HepG2 (cell line): ENCODE measurements at regions not wholly inside any gene's neighbourhood (a gene's known extent, or its start where the extent isn't known, plus 50 kb on each side); places are given as distances from the start of the nearest gene placed in this dataset.

Source experiments
- CTCF ChIP-seq: sonication (generic); formaldehyde crosslinking; IDR thresholded peaks from 2 replicates; pipeline ENCODE4 v1.5.0; 2020; ENCODE audit warnings: mild to moderate bottlenecking, missing genetic modification reagents, moderate library complexity
- MEIS1 ChIP-seq: sonication (generic); formaldehyde crosslinking; IDR thresholded peaks from 2 replicates; pipeline ENCODE4 v1.9.0; 2021; ENCODE audit warnings: mild to moderate bottlenecking, missing genetic modification reagents, moderate library complexity, borderline replicate concordance
- POLR2A ChIP-seq, 2 experiments: IDR thresholded peaks; 2 replicates each; pipeline ENCODE4 v1.6.1; 2011; ENCODE audit warnings: low read depth in 2 of 2, low read length in 2 of 2, mild to moderate bottlenecking in 1 of 2, moderate library complexity in 1 of 2; ENCODE audit not compliant: insufficient read depth in 1 of 2
- SP1 ChIP-seq, 2 experiments: fragments of 450-650 bp in 1 of 2; sonication (generic) in 1 of 2; formaldehyde crosslinking in 1 of 2; IDR thresholded peaks; 2 replicates each; pipeline versions ENCODE4 v1.4.0 to v1.6.1; 2016 to 2020; ENCODE audit warnings: missing genetic modification reagents in 1 of 2
- ZNF282 ChIP-seq: fragments of 450-650 bp; IDR thresholded peaks from 2 replicates; pipeline ENCODE4 v1.6.1; 2018; ENCODE audit not compliant: partially characterized antibody
- ZNF720 ChIP-seq: sonication (generic); formaldehyde crosslinking; IDR thresholded peaks from 2 replicates; pipeline ENCODE4 v1.4.0; 2020; ENCODE audit warnings: missing genetic modification reagents
- ZNF740 ChIP-seq: sonication (generic); formaldehyde crosslinking; IDR thresholded peaks from 2 replicates; pipeline ENCODE4 v1.4.0; 2020; ENCODE audit warnings: missing genetic modification reagents
- ZNF782 ChIP-seq: sonication (generic); formaldehyde crosslinking; IDR thresholded peaks from 2 replicates; pipeline ENCODE4 v1.4.0; 2020; ENCODE audit warnings: missing genetic modification reagents, mild to moderate bottlenecking, borderline replicate concordance

- TF ChIP-seq ZNF740 (CRISPR knock-in tag): no peak
- TF ChIP-seq ZNF782 (CRISPR knock-in tag): no peak
- TF ChIP-seq MEIS1 (CRISPR knock-in tag): no peak
- no peak for TF ChIP-seq SP1 (IDR thresholded peaks at IDR 0.05)
- no peak for TF ChIP-seq SP1 (CRISPR knock-in tag; IDR thresholded peaks at IDR 0.05)
- no peak for TF ChIP-seq POLR2A (IDR thresholded peaks at IDR 0.05; ENCODE audit: insufficient read depth in 1 of 2, low read depth in 2 of 2, low read length in 2 of 2)
- TF ChIP-seq ZNF282: no peak
- TF ChIP-seq ZNF720: no peak
- no peak for TF ChIP-seq CTCF (CRISPR knock-in tag)
Measured at GRCh38 chr2:52343010-52343409, 1311.1 kb upstream of the NRXN1 start.
